Panc1 (cell line): ENCODE measurements at regions not wholly inside any gene's neighbourhood (a gene's known extent, or its start where the extent isn't known, plus 50 kb on each side); places are given as distances from the start of the nearest gene placed in this dataset.
"Not testable (repeated sequence)": the region's sequence is repeated elsewhere in the genome, so short reads cannot be mapped to it uniquely, and the experiment has no call there.

Experiments
- ATAC-seq: fragments of 200-7000 bp; cut with Tn5 transposase; 2 replicates; pipeline ENCODE4 v1.9.1; 2020; ENCODE audit warnings: mild to moderate bottlenecking, moderate library complexity
- BruUV-seq: library from RNA; stranded (reverse); fragments of 400-500 nt; replicated peaks from 2 replicates; lab custom pipeline; 2021; lab: Mats Ljungman, UMichigan
- CTCF ChIA-PET: fragments of 300-600 bp; sonication (Branson Sonifier 250); formaldehyde crosslinking; loops from one replicate; lab custom pipeline; 2022; ENCODE audit warnings: antibody characterized with exemption; lab: Charles Lee
- POLR2A ChIA-PET: fragments of 300-600 bp; sonication (Branson Sonifier 250); formaldehyde crosslinking; loops from one replicate; lab custom pipeline; 2022; ENCODE audit warnings: antibody characterized with exemption; lab: Charles Lee
- DNase-seq: peaks from one replicate; pipeline ENCODE4 v3.0.0-alpha.2; 2010; ENCODE audit warnings: low read depth, low spot score
- H3K27ac ChIP-seq: 2 replicates; pipeline ENCODE4 v1.5.1; 2011; ENCODE audit warnings: mild to moderate bottlenecking, low read length, inconsistent platforms
- H3K27me3 ChIP-seq: fragments of 200-500 bp; sonication (Bioruptor generic); 2 replicates; pipeline ENCODE4 v1.6.0; 2014; ENCODE audit warnings: low read length, inconsistent platforms; ENCODE audit not compliant: control insufficient read depth, insufficient read depth
- H3K36me3 ChIP-seq: fragments of 200-500 bp; sonication (Bioruptor generic); 2 replicates; pipeline ENCODE4 v1.5.1; 2014; ENCODE audit warnings: inconsistent platforms, mild to moderate bottlenecking, low read length, moderate library complexity; ENCODE audit not compliant: control insufficient read depth, insufficient read depth
- H3K4me1 ChIP-seq: 2 replicates; pipeline ENCODE4 v1.5.1; 2011; ENCODE audit warnings: inconsistent platforms, mild to moderate bottlenecking, low read length, moderate library complexity; ENCODE audit not compliant: control insufficient read depth, insufficient read depth
- H3K4me3 ChIP-seq, 2 experiments: 2 replicates each; pipeline ENCODE4 v1.5.1; 2011 to 2012; ENCODE audit warnings: low read depth in 2 of 2, low read length in 2 of 2, mild to moderate bottlenecking in 2 of 2, inconsistent platforms in 1 of 2, moderate library complexity in 1 of 2
- H3K9me3 ChIP-seq: fragments of 200-500 bp; sonication (Bioruptor generic); 2 replicates; pipeline ENCODE4 v1.5.1; 2014; ENCODE audit warnings: low read depth, mild to moderate bottlenecking, inconsistent platforms, low read length, moderate library complexity; ENCODE audit not compliant: control insufficient read depth, insufficient read depth
- POLR2AphosphoS5 ChIP-seq: IDR thresholded peaks from 2 replicates; pipeline ENCODE4 v1.6.1; 2012; ENCODE audit warnings: mild to moderate bottlenecking, low read depth, low read length, moderate library complexity
- SIN3A ChIP-seq: IDR thresholded peaks from 2 replicates; pipeline ENCODE4 v1.6.1; 2012; ENCODE audit warnings: low read depth, mild to moderate bottlenecking, low read length, moderate library complexity, borderline replicate concordance; ENCODE audit not compliant: insufficient read depth
- TCF7L2 ChIP-seq: IDR thresholded peaks from 2 replicates; pipeline ENCODE4 v1.6.1; 2011; ENCODE audit warnings: mild to moderate bottlenecking, low read depth, low read length, inconsistent platforms
- in situ Hi-C: cut with HindIII; loops from 2 replicates; pipeline ENCODE4 v1.10.0; 2016; ENCODE audit warnings: low sequenced_read_pairs, low pct_unique_long_range_greater_than_20kb
- intact Hi-C: fragments of 100-400 bp; cut with micrococcal nuclease; formaldehyde crosslinking; loops from one replicate; pipeline ENCODE4 v1.10.0; 2022; ENCODE audit not compliant: unreplicated experiment
- TF ChIP-seq, protein P1 (sequence below): fragments of 450-650 bp; IDR thresholded peaks from 2 replicates; pipeline ENCODE4 v1.5.1; 2017; ENCODE audit warnings: mild to moderate bottlenecking
- TF ChIP-seq, protein P2 (sequence below), 2 experiments: IDR thresholded peaks; 2 replicates each; pipeline ENCODE4 v1.6.1; 2011 to 2012; ENCODE audit warnings: low read depth in 2 of 2, control low read depth in 1 of 2, low read length in 1 of 2, mild to moderate bottlenecking in 1 of 2, moderate library complexity in 1 of 2; ENCODE audit not compliant: insufficient read depth in 1 of 2

DNA sequence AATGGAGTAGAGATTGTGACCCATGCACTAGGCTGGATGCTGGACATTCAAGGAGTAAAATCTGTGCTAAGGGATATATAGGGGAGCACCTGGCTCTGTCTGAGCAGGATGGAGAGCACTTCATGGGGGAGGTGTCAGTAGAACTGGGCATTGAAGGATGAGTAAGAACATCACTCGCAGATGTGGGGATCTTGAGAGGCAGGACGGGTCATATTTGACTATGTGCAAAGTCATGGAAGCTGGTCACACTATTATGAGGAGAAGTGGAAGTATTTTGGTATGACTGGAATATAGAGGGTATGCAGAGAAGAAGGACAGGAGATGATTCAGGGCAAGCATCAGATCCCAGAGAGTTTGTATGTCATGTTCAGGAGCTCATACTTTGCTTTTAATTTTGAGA is 62.9 kb upstream of the PCDH8 start:
- ATAC-seq = no peak
- no peak for DNase-seq
- ChIA-PET CTCF (no interaction called here), POLR2A (no interaction called here)
- H3K4me1 ChIP-seq = no peaks in the 10 kb centered on the region
- BruUV-seq = no TSS peak
- H3K9me3 ChIP-seq = no peaks in the 10 kb centered on the region
- H3K27ac ChIP-seq = no peak overlapping the region
- TF ChIP-seq TCF7L2 (no peak), POLR2AphosphoS5 (no peak), SIN3A (no peak)
- TF ChIP-seq, protein P1, sequence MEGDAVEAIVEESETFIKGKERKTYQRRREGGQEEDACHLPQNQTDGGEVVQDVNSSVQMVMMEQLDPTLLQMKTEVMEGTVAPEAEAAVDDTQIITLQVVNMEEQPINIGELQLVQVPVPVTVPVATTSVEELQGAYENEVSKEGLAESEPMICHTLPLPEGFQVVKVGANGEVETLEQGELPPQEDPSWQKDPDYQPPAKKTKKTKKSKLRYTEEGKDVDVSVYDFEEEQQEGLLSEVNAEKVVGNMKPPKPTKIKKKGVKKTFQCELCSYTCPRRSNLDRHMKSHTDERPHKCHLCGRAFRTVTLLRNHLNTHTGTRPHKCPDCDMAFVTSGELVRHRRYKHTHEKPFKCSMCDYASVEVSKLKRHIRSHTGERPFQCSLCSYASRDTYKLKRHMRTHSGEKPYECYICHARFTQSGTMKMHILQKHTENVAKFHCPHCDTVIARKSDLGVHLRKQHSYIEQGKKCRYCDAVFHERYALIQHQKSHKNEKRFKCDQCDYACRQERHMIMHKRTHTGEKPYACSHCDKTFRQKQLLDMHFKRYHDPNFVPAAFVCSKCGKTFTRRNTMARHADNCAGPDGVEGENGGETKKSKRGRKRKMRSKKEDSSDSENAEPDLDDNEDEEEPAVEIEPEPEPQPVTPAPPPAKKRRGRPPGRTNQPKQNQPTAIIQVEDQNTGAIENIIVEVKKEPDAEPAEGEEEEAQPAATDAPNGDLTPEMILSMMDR = no peak
- TF ChIP-seq, protein P2, sequence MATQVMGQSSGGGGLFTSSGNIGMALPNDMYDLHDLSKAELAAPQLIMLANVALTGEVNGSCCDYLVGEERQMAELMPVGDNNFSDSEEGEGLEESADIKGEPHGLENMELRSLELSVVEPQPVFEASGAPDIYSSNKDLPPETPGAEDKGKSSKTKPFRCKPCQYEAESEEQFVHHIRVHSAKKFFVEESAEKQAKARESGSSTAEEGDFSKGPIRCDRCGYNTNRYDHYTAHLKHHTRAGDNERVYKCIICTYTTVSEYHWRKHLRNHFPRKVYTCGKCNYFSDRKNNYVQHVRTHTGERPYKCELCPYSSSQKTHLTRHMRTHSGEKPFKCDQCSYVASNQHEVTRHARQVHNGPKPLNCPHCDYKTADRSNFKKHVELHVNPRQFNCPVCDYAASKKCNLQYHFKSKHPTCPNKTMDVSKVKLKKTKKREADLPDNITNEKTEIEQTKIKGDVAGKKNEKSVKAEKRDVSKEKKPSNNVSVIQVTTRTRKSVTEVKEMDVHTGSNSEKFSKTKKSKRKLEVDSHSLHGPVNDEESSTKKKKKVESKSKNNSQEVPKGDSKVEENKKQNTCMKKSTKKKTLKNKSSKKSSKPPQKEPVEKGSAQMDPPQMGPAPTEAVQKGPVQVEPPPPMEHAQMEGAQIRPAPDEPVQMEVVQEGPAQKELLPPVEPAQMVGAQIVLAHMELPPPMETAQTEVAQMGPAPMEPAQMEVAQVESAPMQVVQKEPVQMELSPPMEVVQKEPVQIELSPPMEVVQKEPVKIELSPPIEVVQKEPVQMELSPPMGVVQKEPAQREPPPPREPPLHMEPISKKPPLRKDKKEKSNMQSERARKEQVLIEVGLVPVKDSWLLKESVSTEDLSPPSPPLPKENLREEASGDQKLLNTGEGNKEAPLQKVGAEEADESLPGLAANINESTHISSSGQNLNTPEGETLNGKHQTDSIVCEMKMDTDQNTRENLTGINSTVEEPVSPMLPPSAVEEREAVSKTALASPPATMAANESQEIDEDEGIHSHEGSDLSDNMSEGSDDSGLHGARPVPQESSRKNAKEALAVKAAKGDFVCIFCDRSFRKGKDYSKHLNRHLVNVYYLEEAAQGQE (IDR thresholded peaks at IDR 0.05; ENCODE audit: insufficient read depth in 1 of 2, low read depth in 2 of 2, low read length in 1 of 2) = no peak
- no peaks in the 10 kb centered on the region for H3K36me3 ChIP-seq
- intact Hi-C loops (no loop called here), in situ Hi-C loops (no loop called here)
- H3K27me3 ChIP-seq = no peaks in the 10 kb centered on the region; the same call in none of the 2 replicates
- H3K4me3 ChIP-seq = no peak overlapping the region

DNA sequence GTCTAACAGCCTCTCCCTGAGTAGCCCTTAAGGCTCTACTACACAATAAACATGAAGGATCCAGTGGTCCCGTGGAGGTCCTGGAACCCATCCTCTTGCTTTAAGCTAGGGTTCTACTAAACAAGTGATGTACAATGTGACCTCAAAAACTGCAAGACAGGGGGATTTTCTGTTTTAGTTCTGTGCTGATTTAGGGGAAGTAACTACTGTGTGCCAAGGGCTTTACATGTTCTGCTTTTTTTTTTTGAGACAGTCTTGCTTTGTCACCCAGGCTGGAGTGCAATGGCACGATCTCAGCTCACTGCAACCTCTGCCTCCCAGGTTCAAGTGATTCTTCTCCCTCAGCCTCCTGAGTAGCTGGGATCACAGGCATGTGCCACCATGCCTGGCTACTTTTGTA is 61.9 kb upstream of the PCDH8 start:
- CTCF ChIA-PET, intact Hi-C loops, ATAC-seq, H3K4me1 ChIP-seq, H3K36me3 ChIP-seq, in situ Hi-C loops, H3K27ac ChIP-seq, BruUV-seq, H3K4me3 ChIP-seq, H3K27me3 ChIP-seq, DNase-seq, H3K9me3 ChIP-seq, POLR2A ChIA-PET: not testable (repeated sequence)

DNA sequence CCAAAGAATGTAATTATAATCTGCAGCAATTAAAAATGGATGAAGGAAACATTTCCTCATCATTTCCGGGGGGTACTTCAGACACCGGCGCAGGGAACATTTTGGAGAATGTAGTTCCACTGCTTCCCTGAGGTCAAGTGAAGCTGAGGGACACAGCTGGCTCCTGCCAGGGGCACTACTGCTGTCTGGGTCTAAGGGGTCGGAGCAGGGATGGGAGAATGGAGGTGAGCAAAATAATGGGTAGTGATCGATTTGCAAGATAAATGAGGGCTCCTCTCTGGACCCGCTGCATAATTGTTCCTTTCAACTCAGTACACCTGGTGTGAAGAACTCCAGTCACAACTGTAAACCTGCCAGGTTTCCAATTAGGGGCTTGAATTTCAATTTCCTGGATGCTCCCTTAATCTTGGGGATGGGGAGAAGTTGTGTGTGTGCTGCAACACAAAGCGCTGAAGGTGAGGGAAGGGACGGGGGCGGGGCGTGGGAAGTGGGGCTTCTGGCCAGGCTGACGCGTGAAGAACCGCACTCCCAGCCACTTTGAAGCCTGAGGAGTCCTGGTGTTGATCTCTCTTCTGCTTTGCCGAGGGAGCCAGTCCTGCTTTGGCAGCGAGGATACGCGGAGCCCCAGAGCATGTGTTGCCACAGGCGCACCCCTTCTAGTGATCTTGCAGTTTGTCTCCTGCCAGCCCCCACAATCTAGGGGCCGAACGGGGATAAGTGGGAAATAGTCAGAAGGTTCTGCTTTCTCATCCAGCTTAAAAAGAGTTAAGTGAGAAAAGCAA is 57.9 kb upstream of the PCDH8 start:
- H3K9me3 ChIP-seq = no peaks in the 10 kb centered on the region
- H3K27ac ChIP-seq = no peak overlapping the region
- no peaks in the 10 kb centered on the region; the same call in none of the 2 replicates for H3K27me3 ChIP-seq
- DNase-seq (no peak), ATAC-seq (no peak)
- CTCF ChIA-PET = interaction anchor here (0.5 kb wide), 1 partner anchor 9 kb away, joined by 5 read pairs; no protein-coding TSS in a partner anchor
- no peaks in the 10 kb centered on the region for H3K36me3 ChIP-seq
- H3K4me3 ChIP-seq = no peak overlapping the region
- in situ Hi-C loops (no loop called here), intact Hi-C loops (no loop called here)
- POLR2A ChIA-PET = no interaction called here
- BruUV-seq = no TSS peak
- no peaks in the 10 kb centered on the region for H3K4me1 ChIP-seq
- no peak for TF ChIP-seq TCF7L2
- TF ChIP-seq POLR2AphosphoS5 = no peak
- TF ChIP-seq, protein P1 = no peak
- no peak for TF ChIP-seq SIN3A
- TF ChIP-seq, protein P2 (IDR thresholded peaks at IDR 0.05; ENCODE audit: insufficient read depth in 1 of 2, low read depth in 2 of 2, low read length in 1 of 2) = no peak
